ENCODE measurements at regions not wholly inside any gene's neighbourhood (a gene's known extent, or its start where the extent isn't known, plus 50 kb on each side); places are given as distances from the start of the nearest gene placed in this dataset.

- Histone ChIP-seq H3K27me3 (ENCODE audit: insufficient read depth, low read depth, low read length) (no peaks in the 10 kb centered on the region), H3K27ac (ENCODE audit: low read length) (no peak overlapping the region), H2AFZ (ENCODE audit: low read depth, low read length) (no peak overlapping the region), H3K9ac (ENCODE audit: low read length) (no peak overlapping the region), H3K9me3 (ENCODE audit: low read length) (no peaks in the 10 kb centered on the region), H3K9me2 (ENCODE audit: insufficient read depth, low read length) (no peaks in the 10 kb centered on the region), H3K36me3 (ENCODE audit: insufficient read depth, low read length) (no peaks in the 10 kb centered on the region), H3K4me2 (ENCODE audit: low read length) (no peak overlapping the region), H3K4me3 (ENCODE audit: low read length) (no peak overlapping the region), H3F3A (ENCODE audit: insufficient read depth, low read length, poor library complexity, severe bottlenecking) (no peaks in the 10 kb centered on the region), H4K20me1 (ENCODE audit: insufficient read depth) (no peaks in the 10 kb centered on the region), H3K79me2 (replicated peaks; ENCODE audit: insufficient read depth, low read length) (no peaks in the 10 kb centered on the region)
- TF ChIP-seq EZH2 (IDR thresholded peaks at IDR 0.05; ENCODE audit: borderline replicate concordance, insufficient read depth, low read length, poor library complexity, severe bottlenecking), result no peak
- TF ChIP-seq REST (IDR thresholded peaks at IDR 0.05; ENCODE audit: borderline replicate concordance), result no peak
- TF ChIP-seq CTCF (IDR thresholded peaks at IDR 0.05; ENCODE audit: poor library complexity, severe bottlenecking), result no peak
- TF ChIP-seq SMC3 (conservative IDR thresholded peaks at IDR 0.05; ENCODE audit: poor library complexity), result no peak
- no peak for TF ChIP-seq MXI1 (conservative IDR thresholded peaks at IDR 0.05; ENCODE audit: poor library complexity, severe bottlenecking)
- no peak for TF ChIP-seq TAF1 (IDR thresholded peaks at IDR 0.05; ENCODE audit: low read depth)
- no peak for TF ChIP-seq EP300 (conservative IDR thresholded peaks at IDR 0.05; ENCODE audit: poor library complexity, severe bottlenecking)
- TF ChIP-seq POLR2AphosphoS5 (IDR thresholded peaks at IDR 0.05), result no peak
- TF ChIP-seq RAD21 (conservative IDR thresholded peaks at IDR 0.05), result no peak
Measured at GRCh38 chr10:58989486-58990039, 186.9 kb upstream of the PHYHIPL start.

- Histone ChIP-seq H3K9me3 (ENCODE audit: low read length) (no peaks in the 10 kb centered on the region), H4K20me1 (ENCODE audit: insufficient read depth) (no peaks in the 10 kb centered on the region), H3K79me2 (replicated peaks; ENCODE audit: insufficient read depth, low read length) (no peaks in the 10 kb centered on the region), H2AFZ (ENCODE audit: low read depth, low read length) (no peak overlapping the region), H3K9ac (ENCODE audit: low read length) (no peak overlapping the region), H3K9me2 (ENCODE audit: insufficient read depth, low read length) (no peaks in the 10 kb centered on the region), H3K27me3 (ENCODE audit: insufficient read depth, low read depth, low read length) (no peaks in the 10 kb centered on the region), H3K4me3 (ENCODE audit: low read length) (no peak overlapping the region), H3K27ac (ENCODE audit: low read length) (no peak overlapping the region), H3K4me2 (ENCODE audit: low read length) (no peak overlapping the region), H3F3A (ENCODE audit: insufficient read depth, low read length, poor library complexity, severe bottlenecking) (no peaks in the 10 kb centered on the region), H3K36me3 (ENCODE audit: insufficient read depth, low read length) (no peaks in the 10 kb centered on the region)
- no peak for TF ChIP-seq POLR2AphosphoS5 (IDR thresholded peaks at IDR 0.05)
- TF ChIP-seq REST (IDR thresholded peaks at IDR 0.05; ENCODE audit: borderline replicate concordance), result no peak
- TF ChIP-seq RAD21 (conservative IDR thresholded peaks at IDR 0.05), result no peak
- TF ChIP-seq MXI1 (conservative IDR thresholded peaks at IDR 0.05; ENCODE audit: poor library complexity, severe bottlenecking), result no peak
- TF ChIP-seq TAF1 (IDR thresholded peaks at IDR 0.05; ENCODE audit: low read depth), result no peak
- no peak for TF ChIP-seq CTCF (IDR thresholded peaks at IDR 0.05; ENCODE audit: poor library complexity, severe bottlenecking)
- TF ChIP-seq SMC3 (conservative IDR thresholded peaks at IDR 0.05; ENCODE audit: poor library complexity), result no peak
- no peak for TF ChIP-seq EP300 (conservative IDR thresholded peaks at IDR 0.05; ENCODE audit: poor library complexity, severe bottlenecking)
- no peak for TF ChIP-seq EZH2 (IDR thresholded peaks at IDR 0.05; ENCODE audit: borderline replicate concordance, insufficient read depth, low read length, poor library complexity, severe bottlenecking)
Measured at GRCh38 chr10:58990693-58991092, 185.8 kb upstream of the PHYHIPL start.
